ENCODE measurements at regions not wholly inside any gene's neighbourhood (a gene's known extent, or its start where the extent isn't known, plus 50 kb on each side); places are given as distances from the start of the nearest gene placed in this dataset.

DNA sequence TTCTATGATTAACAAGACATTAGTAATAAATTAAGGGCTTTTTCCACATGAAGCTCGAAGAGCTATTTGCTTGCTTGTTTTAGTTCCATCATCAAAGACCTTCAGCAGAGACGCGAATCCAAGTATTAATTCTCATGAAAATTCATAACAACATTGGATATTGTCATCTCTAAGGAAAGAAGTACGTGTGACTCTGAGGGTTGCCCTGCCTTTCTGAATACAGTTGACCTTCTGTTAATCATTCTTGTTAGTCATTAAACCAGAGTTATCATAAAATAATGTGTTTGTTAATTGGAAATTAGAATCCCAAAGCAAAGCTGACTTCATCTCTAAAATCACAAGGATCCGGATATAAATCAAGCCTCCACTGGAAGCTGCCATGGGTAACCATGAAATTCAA lies 222.5 kb downstream of the ZNF608 start:
- in situ Hi-C loops (cut with MboI) (no loop called here), intact Hi-C loops (cut with micrococcal nuclease) (no loop called here)
- no peak for ATAC-seq

DNA sequence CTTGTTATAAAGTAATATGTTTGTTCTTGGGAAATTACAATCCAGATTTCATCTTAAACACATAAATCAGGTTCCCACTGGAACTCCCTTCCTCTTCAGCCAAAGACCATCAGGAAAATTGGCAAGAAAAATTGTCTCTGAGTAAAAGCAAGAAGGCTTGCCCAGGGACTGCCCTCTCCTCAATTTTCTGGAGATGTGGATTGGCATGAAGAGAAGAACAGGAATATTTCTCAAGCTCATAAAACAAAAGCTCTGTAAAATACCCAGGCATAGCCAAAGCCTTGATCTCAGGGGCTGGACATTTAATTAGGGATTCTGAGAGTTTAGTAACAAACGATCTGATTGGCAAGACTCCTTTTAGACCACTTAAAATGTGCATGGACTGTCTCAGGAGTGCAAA lies 223.4 kb downstream of the ZNF608 start:
- no peaks in the 10 kb centered on the region for H3K4me1 ChIP-seq (replicated peaks in 1 of 2; ENCODE audit: control insufficient read depth in 2 of 2, insufficient read depth in 2 of 2, low read length in 2 of 2)
- ATAC-seq = no peak
- WGBS (ENCODE audit: insufficient coverage, low coverage, missing lambda C conversion rate) = 0% methylated on average over 1 of the region's 1 CpG
- FAIRE-seq = no peak
- no peaks in the 10 kb centered on the region for H3K36me3 ChIP-seq (ENCODE audit: control insufficient read depth, insufficient read depth, low read length)
- H3K79me2 ChIP-seq (ENCODE audit: control insufficient read depth, insufficient read depth, low read length) = no peaks in the 10 kb centered on the region
- H3K4me2 ChIP-seq (ENCODE audit: insufficient read depth, low read length) = no peak overlapping the region
- DNase-seq (ENCODE audit: extremely low read depth in 1 of 4, low spot score in 3 of 4) = no peak
- in situ Hi-C loops (cut with MboI) (no loop called here), intact Hi-C loops (cut with micrococcal nuclease) (no loop called here)
- peaks cover 2 to 14% of the 10 kb centered on the region in 2 experiments; a peak in 3 of 5 replicates for H3K27me3 ChIP-seq (ENCODE audit: control insufficient read depth in 2 of 2, insufficient read depth in 2 of 2, low read length in 2 of 2)
- no peaks in the 10 kb centered on the region for H3K9me1 ChIP-seq (ENCODE audit: control insufficient read depth, insufficient read depth, low read length)
- no peaks in the 10 kb centered on the region for H3K9me3 ChIP-seq (replicated peaks; ENCODE audit: control insufficient read depth, insufficient read depth, low read depth, low read length)
- H4K20me1 ChIP-seq (replicated peaks; ENCODE audit: control insufficient read depth, insufficient read depth, low read length) = no peaks in the 10 kb centered on the region
- no peak overlapping the region for H3K9ac ChIP-seq (ENCODE audit: insufficient read depth in 1 of 2, low read depth in 2 of 2, low read length in 2 of 2)
- BruUV-seq (replicated peaks) = no TSS peak
- no peak overlapping the region for H3K4me3 ChIP-seq
- CTCF ChIA-PET (ENCODE audit: low intra/inter-chr PET ratio) = no interaction called here
- no peak overlapping the region for H3K27ac ChIP-seq (ENCODE audit: extremely low read depth, low read depth, low read length)
- POLR2A ChIA-PET = interaction anchor here (0.8 kb wide), 1 partner anchor 8 kb away, joined by 3 read pairs; no protein-coding TSS in a partner anchor
- H2AFZ ChIP-seq (ENCODE audit: low read depth, low read length) = no peak overlapping the region
- TF ChIP-seq ZNF583 (CRISPR knock-in tag; IDR thresholded peaks at IDR 0.05) (no peak), ZNF165 (CRISPR knock-in tag; IDR thresholded peaks at IDR 0.05; ENCODE audit: borderline replicate concordance) (no peak), MAFK (IDR thresholded peaks at IDR 0.05; ENCODE audit: low read length) (no peak), TCF7 (IDR thresholded peaks at IDR 0.05; ENCODE audit: borderline replicate concordance) (no peak), ZNF311 (CRISPR knock-in tag; IDR thresholded peaks at IDR 0.05) (no peak), ZNF282 (CRISPR knock-in tag; IDR thresholded peaks at IDR 0.05) (no peak), MTA2 (IDR thresholded peaks at IDR 0.05; ENCODE audit: low read depth) (no peak), NFATC3 (IDR thresholded peaks at IDR 0.05) (no peak), ZNF324 (CRISPR knock-in tag; IDR thresholded peaks at IDR 0.05) (no peak), ADNP (tag; IDR thresholded peaks at IDR 0.05) (no peak)
- TF ChIP-seq, protein P1, sequence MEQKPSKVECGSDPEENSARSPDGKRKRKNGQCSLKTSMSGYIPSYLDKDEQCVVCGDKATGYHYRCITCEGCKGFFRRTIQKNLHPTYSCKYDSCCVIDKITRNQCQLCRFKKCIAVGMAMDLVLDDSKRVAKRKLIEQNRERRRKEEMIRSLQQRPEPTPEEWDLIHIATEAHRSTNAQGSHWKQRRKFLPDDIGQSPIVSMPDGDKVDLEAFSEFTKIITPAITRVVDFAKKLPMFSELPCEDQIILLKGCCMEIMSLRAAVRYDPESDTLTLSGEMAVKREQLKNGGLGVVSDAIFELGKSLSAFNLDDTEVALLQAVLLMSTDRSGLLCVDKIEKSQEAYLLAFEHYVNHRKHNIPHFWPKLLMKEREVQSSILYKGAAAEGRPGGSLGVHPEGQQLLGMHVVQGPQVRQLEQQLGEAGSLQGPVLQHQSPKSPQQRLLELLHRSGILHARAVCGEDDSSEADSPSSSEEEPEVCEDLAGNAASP (IDR thresholded peaks at IDR 0.05) = no peak
- TF ChIP-seq, protein P2, sequence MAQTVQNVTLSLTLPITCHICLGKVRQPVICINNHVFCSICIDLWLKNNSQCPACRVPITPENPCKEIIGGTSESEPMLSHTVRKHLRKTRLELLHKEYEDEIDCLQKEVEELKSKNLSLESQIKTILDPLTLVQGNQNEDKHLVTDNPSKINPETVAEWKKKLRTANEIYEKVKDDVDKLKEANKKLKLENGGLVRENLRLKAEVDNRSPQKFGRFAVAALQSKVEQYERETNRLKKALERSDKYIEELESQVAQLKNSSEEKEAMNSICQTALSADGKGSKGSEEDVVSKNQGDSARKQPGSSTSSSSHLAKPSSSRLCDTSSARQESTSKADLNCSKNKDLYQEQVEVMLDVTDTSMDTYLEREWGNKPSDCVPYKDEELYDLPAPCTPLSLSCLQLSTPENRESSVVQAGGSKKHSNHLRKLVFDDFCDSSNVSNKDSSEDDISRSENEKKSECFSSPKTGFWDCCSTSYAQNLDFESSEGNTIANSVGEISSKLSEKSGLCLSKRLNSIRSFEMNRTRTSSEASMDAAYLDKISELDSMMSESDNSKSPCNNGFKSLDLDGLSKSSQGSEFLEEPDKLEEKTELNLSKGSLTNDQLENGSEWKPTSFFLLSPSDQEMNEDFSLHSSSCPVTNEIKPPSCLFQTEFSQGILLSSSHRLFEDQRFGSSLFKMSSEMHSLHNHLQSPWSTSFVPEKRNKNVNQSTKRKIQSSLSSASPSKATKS (CRISPR knock-in tag; IDR thresholded peaks at IDR 0.05) = no peak
- TF ChIP-seq, protein P3, sequence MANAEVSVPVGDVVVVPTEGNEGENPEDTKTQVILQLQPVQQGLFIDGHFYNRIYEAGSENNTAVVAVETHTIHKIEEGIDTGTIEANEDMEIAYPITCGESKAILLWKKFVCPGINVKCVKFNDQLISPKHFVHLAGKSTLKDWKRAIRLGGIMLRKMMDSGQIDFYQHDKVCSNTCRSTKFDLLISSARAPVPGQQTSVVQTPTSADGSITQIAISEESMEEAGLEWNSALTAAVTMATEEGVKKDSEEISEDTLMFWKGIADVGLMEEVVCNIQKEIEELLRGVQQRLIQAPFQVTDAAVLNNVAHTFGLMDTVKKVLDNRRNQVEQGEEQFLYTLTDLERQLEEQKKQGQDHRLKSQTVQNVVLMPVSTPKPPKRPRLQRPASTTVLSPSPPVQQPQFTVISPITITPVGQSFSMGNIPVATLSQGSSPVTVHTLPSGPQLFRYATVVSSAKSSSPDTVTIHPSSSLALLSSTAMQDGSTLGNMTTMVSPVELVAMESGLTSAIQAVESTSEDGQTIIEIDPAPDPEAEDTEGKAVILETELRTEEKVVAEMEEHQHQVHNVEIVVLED (CRISPR knock-in tag; IDR thresholded peaks at IDR 0.05) = no peak

More for the DNA sequence above, 222.5 kb downstream of the ZNF608 start:
- CTCF ChIA-PET (ENCODE audit: low intra/inter-chr PET ratio) = no interaction called here
- Histone ChIP-seq H3K27ac (ENCODE audit: extremely low read depth, low read depth, low read length) (no peak overlapping the region), H4K20me1 (replicated peaks; ENCODE audit: control insufficient read depth, insufficient read depth, low read length) (no peaks in the 10 kb centered on the region), H3K27me3 (ENCODE audit: control insufficient read depth in 2 of 2, insufficient read depth in 2 of 2, low read length in 2 of 2) (peaks cover 2 to 22% of the 10 kb centered on the region in 2 experiments; a peak in 3 of 5 replicates), H3K9me3 (replicated peaks; ENCODE audit: control insufficient read depth, insufficient read depth, low read depth, low read length) (no peaks in the 10 kb centered on the region), H3K36me3 (ENCODE audit: control insufficient read depth, insufficient read depth, low read length) (no peaks in the 10 kb centered on the region), H3K4me3 (no peak overlapping the region), H3K4me2 (ENCODE audit: insufficient read depth, low read length) (no peak overlapping the region), H3K9me1 (ENCODE audit: control insufficient read depth, insufficient read depth, low read length) (no peaks in the 10 kb centered on the region), H3K4me1 (replicated peaks in 1 of 2; ENCODE audit: control insufficient read depth in 2 of 2, insufficient read depth in 2 of 2, low read length in 2 of 2) (no peaks in the 10 kb centered on the region), H2AFZ (ENCODE audit: low read depth, low read length) (no peak overlapping the region), H3K9ac (ENCODE audit: insufficient read depth in 1 of 2, low read depth in 2 of 2, low read length in 2 of 2) (no peak overlapping the region), H3K79me2 (ENCODE audit: control insufficient read depth, insufficient read depth, low read length) (no peaks in the 10 kb centered on the region)
- POLR2A ChIA-PET = no interaction called here
- 1% methylated on average over 5 of the region's 5 CpGs for WGBS (ENCODE audit: insufficient coverage, low coverage, missing lambda C conversion rate)
- TF ChIP-seq NFE2L1 (tag; IDR thresholded peaks at IDR 0.05; ENCODE audit: borderline replicate concordance, low read depth) (no peak), POLR2G (IDR thresholded peaks at IDR 0.05; ENCODE audit: low read depth, low read length) (no peak)
- FAIRE-seq (no peak), DNase-seq (ENCODE audit: extremely low read depth in 1 of 4, low spot score in 3 of 4) (no peak)
- BruUV-seq (replicated peaks) = no TSS peak

Measured in K562 (cell line).